ENCODE measurements at regions not wholly inside any gene's neighbourhood (a gene's known extent, or its start where the extent isn't known, plus 50 kb on each side); places are given as distances from the start of the nearest gene placed in this dataset.

DNA sequence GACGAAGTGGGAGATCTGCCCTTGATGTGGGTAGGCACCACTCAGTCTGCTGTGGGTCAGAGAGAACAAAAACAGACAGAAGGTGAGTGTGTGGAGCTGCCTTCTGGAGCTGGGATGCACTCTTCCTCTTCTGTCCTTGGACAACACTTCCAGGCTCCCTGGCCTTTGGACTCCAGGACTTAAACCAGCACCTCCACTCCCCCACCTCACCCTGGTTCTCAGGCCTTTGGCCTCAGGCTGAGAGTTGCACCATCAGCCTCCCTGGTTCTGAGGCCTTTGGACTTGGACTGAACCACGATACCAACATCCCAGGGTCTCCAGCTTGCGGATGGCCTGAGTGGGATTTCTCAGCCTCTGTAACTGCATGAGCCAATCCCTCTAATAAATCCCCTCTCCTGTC is 68.1 kb upstream of the STUM start:
- Mint-ChIP-seq H3K27ac (no peak overlapping the region), H3K4me1 (no peaks in the 10 kb centered on the region), H3K4me3 (no peak overlapping the region), H3K36me3 (ENCODE audit: low read depth) (no peaks in the 10 kb centered on the region), H3K27me3 (peaks cover 23% of the 10 kb centered on the region), H3K9me3 (no peaks in the 10 kb centered on the region)
- ChIA-PET POLR2A (interaction anchor here (1.2 kb wide), 1 partner anchor 458 kb away, joined by 3 read pairs; no protein-coding TSS in a partner anchor), CTCF (no interaction called here)
- DNase-seq, result no peak

GRCh38 chr1:226481133-226481532 is 67.4 kb upstream of the STUM start:
- ChIA-PET CTCF (no interaction called here), POLR2A (interaction anchor here (1.2 kb wide), 1 partner anchor 458 kb away, joined by 3 read pairs; no protein-coding TSS in a partner anchor)
- no peaks in the 10 kb centered on the region for H3K9me3 Mint-ChIP-seq
- no peaks in the 10 kb centered on the region for H3K4me1 Mint-ChIP-seq
- peaks cover 27% of the 10 kb centered on the region for H3K27me3 Mint-ChIP-seq
- no peaks in the 10 kb centered on the region for H3K36me3 Mint-ChIP-seq (ENCODE audit: low read depth)
- no peak overlapping the region for H3K27ac Mint-ChIP-seq
- H3K4me3 Mint-ChIP-seq, result no peak overlapping the region
- DNase-seq, result no peak

- Mint-ChIP-seq H3K27me3 (peaks cover 37% of the 10 kb centered on the region), H3K27ac (no peak overlapping the region), H3K9me3 (no peaks in the 10 kb centered on the region), H3K4me1 (no peaks in the 10 kb centered on the region), H3K4me3 (no peak overlapping the region), H3K36me3 (ENCODE audit: low read depth) (no peaks in the 10 kb centered on the region)
- no peak for DNase-seq
- CTCF ChIA-PET, result no interaction called here
- POLR2A ChIA-PET, result no interaction called here
These were observed 66.4 kb upstream of the STUM start for GRCh38 chr1:226482196-226482595.

DNA sequence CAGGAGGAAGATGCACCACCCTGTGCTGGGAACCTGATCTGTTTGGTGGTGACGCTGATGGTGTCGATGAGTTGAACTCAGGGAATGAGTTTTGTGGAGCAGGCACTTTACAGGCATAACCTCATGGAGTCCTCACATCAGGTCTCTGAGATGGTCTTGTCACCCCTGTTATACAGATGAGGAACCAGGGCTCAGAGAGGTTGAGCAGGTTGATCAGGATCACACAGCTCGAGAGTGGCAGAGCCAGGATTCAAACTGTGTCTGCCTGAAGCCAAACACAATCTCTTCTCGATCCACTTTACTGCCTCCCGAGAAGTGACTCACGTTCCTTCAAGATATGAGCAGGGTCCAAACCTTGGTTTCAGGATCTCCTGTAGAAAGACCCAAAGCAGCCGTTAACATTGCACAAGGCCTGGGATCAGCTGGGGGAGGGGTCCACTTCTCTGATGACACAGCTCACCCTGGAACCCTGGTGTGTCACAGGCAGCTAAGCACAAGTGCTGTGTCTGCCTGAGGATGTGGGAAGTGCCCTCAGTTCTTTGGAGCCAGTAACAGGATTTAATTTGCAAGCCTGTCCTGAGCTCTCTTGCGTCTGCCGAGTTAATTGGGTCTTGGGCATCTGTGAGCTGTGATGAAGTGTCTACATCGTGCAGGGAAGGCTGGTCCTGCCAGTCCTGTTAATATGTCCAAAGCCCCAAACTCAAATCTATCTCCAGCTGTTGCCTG is 65.4 kb upstream of the STUM start:
- ChIA-PET CTCF (no interaction called here), POLR2A (no interaction called here)
- DNase-seq, result no peak
- no peak overlapping the region for H3K4me3 Mint-ChIP-seq
- H3K27ac Mint-ChIP-seq, result no peak overlapping the region
- no peaks in the 10 kb centered on the region for H3K4me1 Mint-ChIP-seq
- no peaks in the 10 kb centered on the region for H3K36me3 Mint-ChIP-seq (ENCODE audit: low read depth)
- H3K27me3 Mint-ChIP-seq, result peaks cover 41% of the 10 kb centered on the region
- H3K9me3 Mint-ChIP-seq, result no peaks in the 10 kb centered on the region

DNA sequence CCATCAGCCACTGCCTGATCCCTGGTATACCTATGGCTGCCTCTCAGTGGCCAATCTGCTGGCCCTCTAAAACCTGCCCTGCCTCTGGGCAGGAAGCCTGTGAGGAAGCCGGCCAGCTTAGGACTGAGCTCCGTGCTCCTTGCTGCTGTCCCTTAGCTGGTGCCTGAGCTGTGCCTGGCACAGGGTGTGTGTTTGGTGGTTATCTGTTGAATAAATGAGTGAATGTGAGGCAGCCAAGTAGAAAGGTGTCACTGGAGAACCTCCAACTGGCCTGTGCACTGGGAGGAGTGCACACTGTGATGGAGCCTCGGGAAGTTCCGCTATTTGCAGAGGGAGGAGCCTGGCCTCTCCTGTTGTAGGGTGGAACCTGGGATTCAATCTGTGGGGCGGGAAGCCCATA is 63.4 kb upstream of the STUM start:
- POLR2A ChIA-PET, result no interaction called here
- Mint-ChIP-seq H3K4me1 (no peaks in the 10 kb centered on the region), H3K36me3 (ENCODE audit: low read depth) (no peaks in the 10 kb centered on the region), H3K4me3 (no peak overlapping the region), H3K27me3 (peaks cover 41% of the 10 kb centered on the region), H3K27ac (no peak overlapping the region), H3K9me3 (no peaks in the 10 kb centered on the region)
- CTCF ChIA-PET, result no interaction called here
- DNase-seq, result no peak

- no peak for DNase-seq
- Mint-ChIP-seq H3K36me3 (ENCODE audit: low read depth) (no peaks in the 10 kb centered on the region), H3K27ac (no peak overlapping the region), H3K9me3 (no peaks in the 10 kb centered on the region), H3K4me1 (no peaks in the 10 kb centered on the region), H3K4me3 (no peak overlapping the region), H3K27me3 (peaks cover 41% of the 10 kb centered on the region)
- ChIA-PET POLR2A (no interaction called here), CTCF (no interaction called here)
These were observed 62.4 kb upstream of the STUM start for GRCh38 chr1:226486161-226486560.

GRCh38 chr1:226487921-226488320 is 60.6 kb upstream of the STUM start:
- CTCF ChIA-PET, result no interaction called here
- POLR2A ChIA-PET, result no interaction called here
- Mint-ChIP-seq H3K9me3 (no peaks in the 10 kb centered on the region), H3K27me3 (peaks cover 32% of the 10 kb centered on the region), H3K36me3 (ENCODE audit: low read depth) (no peaks in the 10 kb centered on the region), H3K27ac (no peak overlapping the region), H3K4me1 (no peaks in the 10 kb centered on the region), H3K4me3 (no peak overlapping the region)
- no peak for DNase-seq

DNA sequence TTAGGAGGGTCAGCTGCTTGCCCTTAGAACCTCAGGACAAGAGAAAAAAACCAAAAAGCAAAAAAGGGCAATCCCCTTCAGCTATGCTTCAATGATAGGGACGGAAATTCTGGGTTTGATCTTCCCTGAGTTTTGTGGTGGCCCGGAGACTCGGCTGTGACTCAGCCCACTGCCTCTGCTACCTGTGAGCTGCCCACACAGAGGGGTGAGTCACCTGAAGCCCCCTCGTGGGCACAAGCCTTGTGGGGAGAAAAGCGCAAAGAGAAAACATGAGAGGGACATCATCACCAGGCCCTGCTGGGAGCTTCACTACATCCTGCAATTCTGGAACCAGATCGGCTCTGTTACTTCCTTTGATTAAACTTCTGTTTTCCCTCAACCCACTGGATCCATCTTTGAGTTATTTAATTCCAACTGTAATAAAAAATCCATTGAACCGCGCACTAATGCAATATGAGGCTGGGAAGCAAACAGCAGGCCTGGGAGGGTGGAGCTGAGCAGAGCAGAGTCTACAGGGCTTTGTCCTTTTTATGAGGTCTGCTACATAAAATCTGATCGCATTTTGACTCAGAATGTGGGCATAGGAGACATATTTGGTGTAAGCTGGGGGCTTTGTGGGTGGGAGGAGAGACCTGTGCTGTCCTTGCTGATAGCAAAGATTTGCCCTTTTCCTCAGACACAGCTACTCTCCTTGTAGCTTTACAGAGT is 58.7 kb upstream of the STUM start:
- Mint-ChIP-seq H3K27ac (no peak overlapping the region), H3K9me3 (no peaks in the 10 kb centered on the region)
- POLR2A ChIA-PET, result no interaction called here

DNA sequence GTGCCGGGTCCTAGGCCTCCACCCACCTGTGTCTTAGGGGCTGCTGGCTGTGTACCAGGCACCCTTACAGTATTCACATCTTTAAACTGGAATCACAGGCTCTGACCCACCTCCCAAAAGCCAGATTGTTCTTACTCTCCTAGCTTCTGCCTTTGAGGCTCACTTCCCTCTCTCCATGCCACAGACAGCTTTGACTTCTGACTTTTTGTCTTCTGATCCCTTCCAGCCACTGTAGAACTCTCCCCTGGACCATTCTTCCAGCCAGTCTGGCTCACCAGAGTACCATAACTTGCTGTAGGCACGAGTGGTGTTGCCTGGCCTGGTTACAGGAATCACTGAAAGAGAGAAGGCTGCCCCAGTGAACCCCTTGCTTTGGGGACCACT is 58.1 kb upstream of the STUM start:
- CTCF ChIA-PET, result interaction anchor here (0.9 to 1.4 kb wide), 3 partner anchors 57 to 83 kb away, joined by 3 to 4 read pairs (median 3); no protein-coding TSS in a partner anchor
- POLR2A ChIA-PET, result no interaction called here

More for the DNA sequence above, 58.7 kb upstream of the STUM start:
- DNase-seq, result no peak
- CTCF ChIA-PET, result interaction anchor here (1.3 to 1.4 kb wide), 2 partner anchors 57 to 83 kb away, joined by 3 to 4 read pairs; no protein-coding TSS in a partner anchor
- H3K4me3 Mint-ChIP-seq, result no peak overlapping the region
- H3K4me1 Mint-ChIP-seq, result no peaks in the 10 kb centered on the region
- peaks cover 25% of the 10 kb centered on the region for H3K27me3 Mint-ChIP-seq
- H3K36me3 Mint-ChIP-seq (ENCODE audit: low read depth), result no peaks in the 10 kb centered on the region

GRCh38 chr1:226491093-226491850 is 57.3 kb upstream of the STUM start:
- Mint-ChIP-seq H3K27me3 (peaks cover 13% of the 10 kb centered on the region), H3K27ac (no peak overlapping the region), H3K36me3 (ENCODE audit: low read depth) (no peaks in the 10 kb centered on the region), H3K4me3 (no peak overlapping the region), H3K4me1 (no peaks in the 10 kb centered on the region), H3K9me3 (no peaks in the 10 kb centered on the region)
- POLR2A ChIA-PET, result no interaction called here
- no peak for DNase-seq
- CTCF ChIA-PET, result interaction anchor here (0.9 to 1.4 kb wide), 3 partner anchors 56 to 84 kb away, joined by 3 to 4 read pairs (median 3); no protein-coding TSS in a partner anchor

More for the DNA sequence above, 58.1 kb upstream of the STUM start:
- Mint-ChIP-seq H3K4me1 (no peaks in the 10 kb centered on the region), H3K27me3 (peaks cover 20% of the 10 kb centered on the region), H3K36me3 (ENCODE audit: low read depth) (no peaks in the 10 kb centered on the region), H3K4me3 (no peak overlapping the region), H3K27ac (no peak overlapping the region), H3K9me3 (no peaks in the 10 kb centered on the region)
- DNase-seq, result no peak

DNA sequence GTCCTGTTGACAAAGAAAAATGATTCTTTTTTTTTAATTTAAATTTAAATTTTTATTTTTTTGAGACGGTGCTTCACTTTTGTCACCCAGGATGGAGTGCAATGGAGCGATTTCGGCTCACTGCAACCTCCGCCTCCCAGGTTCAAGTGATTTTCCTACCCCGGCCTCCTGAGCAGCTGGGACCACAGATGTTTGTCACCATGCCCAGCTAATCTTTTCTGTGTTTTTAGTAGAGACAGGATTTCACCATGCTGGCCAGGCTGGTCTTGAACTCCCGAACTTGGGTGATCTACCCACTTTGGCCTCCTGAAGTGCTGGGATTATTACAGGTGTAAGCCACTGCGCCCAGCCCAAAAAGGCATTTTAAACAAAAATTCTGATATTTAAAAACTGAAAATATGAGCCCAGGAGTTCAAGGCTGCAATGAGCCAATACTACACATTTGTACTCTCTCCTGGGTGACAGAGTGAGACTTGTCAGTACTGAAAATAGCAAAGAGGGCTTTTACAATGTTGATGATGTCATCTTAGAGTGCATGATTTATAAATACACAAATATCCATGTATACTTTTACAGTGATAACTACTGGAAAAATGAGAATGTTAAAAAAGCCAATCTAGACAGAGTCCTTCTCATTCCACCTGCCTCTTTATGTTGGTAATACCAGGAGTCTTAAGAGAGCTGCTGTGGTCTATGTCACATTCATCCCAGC is 56.0 kb upstream of the STUM start:
- Mint-ChIP-seq H3K36me3 (ENCODE audit: low read depth) (no peaks in the 10 kb centered on the region), H3K27me3 (peaks cover 5% of the 10 kb centered on the region), H3K27ac (no peak overlapping the region), H3K9me3 (no peaks in the 10 kb centered on the region), H3K4me3 (no peak overlapping the region), H3K4me1 (no peaks in the 10 kb centered on the region)
- ChIA-PET POLR2A (no interaction called here), CTCF (no interaction called here)
- DNase-seq, result no peak

- POLR2A ChIA-PET, result no interaction called here
- Mint-ChIP-seq H3K9me3 (no peaks in the 10 kb centered on the region), H3K27ac (no peak overlapping the region), H3K27me3 (no peaks in the 10 kb centered on the region), H3K4me1 (no peaks in the 10 kb centered on the region), H3K4me3 (no peak overlapping the region), H3K36me3 (ENCODE audit: low read depth) (no peaks in the 10 kb centered on the region)
- DNase-seq, result no peak
- CTCF ChIA-PET, result no interaction called here
These were observed 54.4 kb upstream of the STUM start for GRCh38 chr1:226494092-226494609.

GRCh38 chr1:226495716-226496115 is 52.8 kb upstream of the STUM start:
- ChIA-PET POLR2A (no interaction called here), CTCF (no interaction called here)
- Mint-ChIP-seq H3K27ac (no peak overlapping the region), H3K4me3 (no peak overlapping the region), H3K9me3 (no peaks in the 10 kb centered on the region), H3K4me1 (no peaks in the 10 kb centered on the region), H3K27me3 (peaks cover 8% of the 10 kb centered on the region), H3K36me3 (ENCODE audit: low read depth) (no peaks in the 10 kb centered on the region)
- DNase-seq, result no peak

Data from activated CD4-positive, alpha-beta memory T cell treated with anti-CD3 and anti-CD28 coated beads, Interleukin-2, amount 10 ng/mL, durations not matched to agents 7 days and 5 days (primary cell).